ENCODE measurements at regions not wholly inside any gene's neighbourhood (a gene's known extent, or its start where the extent isn't known, plus 50 kb on each side); places are given as distances from the start of the nearest gene placed in this dataset.

- intact Hi-C loops (cut with DNase I, micrococcal nuclease): no loop called here
- H3K36me3 ChIP-seq (ENCODE audit: low read depth): no peaks in the 10 kb centered on the region
- ATAC-seq (no peak), DNase-seq (no peak)
- H3K9me3 ChIP-seq: no peaks in the 10 kb centered on the region
- TF ChIP-seq CTCF (IDR thresholded peaks at IDR 0.05): no peak
- H3K4me3 ChIP-seq: no peak overlapping the region
- H3K4me1 ChIP-seq (ENCODE audit: low read depth): no peaks in the 10 kb centered on the region
These were observed 583.1 kb downstream of the CCDC171 start for GRCh38 chr9:16135968-16136367.

GRCh38 chr9:16136451-16136850 is 583.6 kb downstream of the CCDC171 start:
- ATAC-seq: no peak
- Histone ChIP-seq H3K36me3 (ENCODE audit: low read depth) (no peaks in the 10 kb centered on the region), H3K4me1 (ENCODE audit: low read depth) (no peaks in the 10 kb centered on the region), H3K4me3 (no peak overlapping the region), H3K9me3 (no peaks in the 10 kb centered on the region)
- TF ChIP-seq CTCF (IDR thresholded peaks at IDR 0.05): no peak
- intact Hi-C loops (cut with DNase I, micrococcal nuclease): no loop called here
- no peak for DNase-seq

GRCh38 chr9:16136961-16137360 is 584.1 kb downstream of the CCDC171 start:
- TF ChIP-seq CTCF (IDR thresholded peaks at IDR 0.05): no peak
- Histone ChIP-seq H3K36me3 (ENCODE audit: low read depth) (no peaks in the 10 kb centered on the region), H3K4me1 (ENCODE audit: low read depth) (no peaks in the 10 kb centered on the region), H3K4me3 (no peak overlapping the region), H3K9me3 (no peaks in the 10 kb centered on the region)
- no peak for DNase-seq
- intact Hi-C loops (cut with DNase I, micrococcal nuclease): no loop called here
- no peak for ATAC-seq

- intact Hi-C loops (cut with DNase I, micrococcal nuclease): no loop called here
- DNase-seq: no peak
These were observed 586.0 kb downstream of the CCDC171 start for GRCh38 chr9:16138561-16139491.

GRCh38 chr9:16139774-16140173 is 586.9 kb downstream of the CCDC171 start:
- no peak for TF ChIP-seq CTCF (IDR thresholded peaks at IDR 0.05)
- H3K4me1 ChIP-seq (ENCODE audit: low read depth): no peaks in the 10 kb centered on the region
- no peaks in the 10 kb centered on the region for H3K36me3 ChIP-seq (ENCODE audit: low read depth)
- intact Hi-C loops (cut with DNase I, micrococcal nuclease): no loop called here
- ATAC-seq (no peak), DNase-seq (no peak)
- H3K9me3 ChIP-seq: no peaks in the 10 kb centered on the region
- no peak overlapping the region for H3K4me3 ChIP-seq

More at GRCh38 chr9:16138561-16139491, 586.0 kb downstream of the CCDC171 start:
- no peak overlapping the region for H3K4me3 ChIP-seq
- H3K9me3 ChIP-seq: no peaks in the 10 kb centered on the region
- no peaks in the 10 kb centered on the region for H3K4me1 ChIP-seq (ENCODE audit: low read depth)
- no peak for TF ChIP-seq CTCF (IDR thresholded peaks at IDR 0.05)
- no peak for ATAC-seq
- no peaks in the 10 kb centered on the region for H3K36me3 ChIP-seq (ENCODE audit: low read depth)

All from mucosa of descending colon (tissue), 3 donors.